Stimulated activated CD8-positive, alpha-beta memory T cell treated with anti-CD3 and anti-CD28 coated beads, Interleukin-4, amount 100 ng/mL, for 48 hours (primary cell): ENCODE measurements at regions not wholly inside any gene's neighbourhood (a gene's known extent, or its start where the extent isn't known, plus 50 kb on each side); places are given as distances from the start of the nearest gene placed in this dataset.
A peak's percentile ranks its signal among the peaks of the same experiment; 100 is the strongest.
"Not testable (repeated sequence)": the region's sequence is repeated elsewhere in the genome, so short reads cannot be mapped to it uniquely, and the experiment has no call there.

Experiments used
- DNase-seq: peaks from one replicate; pipeline ENCODE4 v3.0.0-alpha.2; 2020

GRCh38 chr5:116976767-116977166 lies 402.1 kb upstream of the SEMA6A start:
- no peak for DNase-seq

- DNase-seq = no peak
Observed at GRCh38 chr5:116971131-116971530, 396.5 kb upstream of the SEMA6A start.

GRCh38 chr5:116970318-116970717 lies 395.7 kb upstream of the SEMA6A start:
- DNase-seq = no peak

- no peak for DNase-seq
Observed at GRCh38 chr5:116964438-116964837, 389.8 kb upstream of the SEMA6A start.

- no peak for DNase-seq
Observed at GRCh38 chr5:116961021-116961420, 386.4 kb upstream of the SEMA6A start.

- DNase-seq = no peak
Observed at GRCh38 chr5:116959843-116960242, 385.2 kb upstream of the SEMA6A start.

GRCh38 chr5:116953251-116953930 lies 378.8 kb upstream of the SEMA6A start:
- no peak for DNase-seq

- DNase-seq = no peak
Observed at GRCh38 chr5:116951219-116951618, 376.6 kb upstream of the SEMA6A start.

GRCh38 chr5:116947691-116948528 lies 373.3 kb upstream of the SEMA6A start:
- peak; percentile 79 for DNase-seq

- DNase-seq = not testable (repeated sequence)
Observed at GRCh38 chr5:116945613-116946382, 371.2 kb upstream of the SEMA6A start.

GRCh38 chr5:116944183-116944582 lies 369.6 kb upstream of the SEMA6A start:
- DNase-seq = no peak

GRCh38 chr5:116942622-116943021 lies 368.0 kb upstream of the SEMA6A start:
- no peak for DNase-seq

GRCh38 chr5:116939641-116940040 lies 365.0 kb upstream of the SEMA6A start:
- no peak for DNase-seq

GRCh38 chr5:116938488-116938887 lies 363.9 kb upstream of the SEMA6A start:
- DNase-seq = no peak

- DNase-seq = no peak
Observed at GRCh38 chr5:116935561-116936162, 361.0 kb upstream of the SEMA6A start.

GRCh38 chr5:116930616-116931015 lies 356.0 kb upstream of the SEMA6A start:
- DNase-seq = no peak

GRCh38 chr5:116923344-116923743 lies 348.7 kb upstream of the SEMA6A start:
- DNase-seq = no peak

- no peak for DNase-seq
Observed at GRCh38 chr5:116922532-116922931, 347.9 kb upstream of the SEMA6A start.

- no peak for DNase-seq
Observed at GRCh38 chr5:116914869-116915504, 340.4 kb upstream of the SEMA6A start.

- no peak for DNase-seq
Observed at GRCh38 chr5:116912221-116912620, 337.6 kb upstream of the SEMA6A start.

GRCh38 chr5:116911074-116911473 lies 336.5 kb upstream of the SEMA6A start:
- no peak for DNase-seq

- no peak for DNase-seq
Observed at GRCh38 chr5:116908537-116908936, 333.9 kb upstream of the SEMA6A start.

GRCh38 chr5:116905885-116906284 lies 331.3 kb upstream of the SEMA6A start:
- no peak for DNase-seq
